ENCODE measurements at regions not wholly inside any gene's neighbourhood (a gene's known extent, or its start where the extent isn't known, plus 50 kb on each side); places are given as distances from the start of the nearest gene placed in this dataset.

- no peak for TF ChIP-seq CTCF (IDR thresholded peaks at IDR 0.05; ENCODE audit: low read depth, low read length, poor library complexity, severe bottlenecking)
Observed at GRCh38 chr7:68432585-68432984, 1165.7 kb upstream of the AUTS2 start.

GRCh38 chr7:68433462-68434070, 1164.7 kb upstream of the AUTS2 start:
- no peaks in the 10 kb centered on the region for H3K79me2 ChIP-seq (ENCODE audit: control insufficient read depth, low read length)
- no peaks in the 10 kb centered on the region for H3K9me2 ChIP-seq (replicated peaks; ENCODE audit: control insufficient read depth, low read length)
- peaks cover 8% of the 10 kb centered on the region; the same call in 1 of the 2 replicates for H3K9me3 ChIP-seq (ENCODE audit: control insufficient read depth, insufficient read depth, low read length)
- H3F3A ChIP-seq (ENCODE audit: control insufficient read depth, insufficient read depth), result no peaks in the 10 kb centered on the region
- H3K27ac ChIP-seq (ENCODE audit: low read depth, low read length), result no peak overlapping the region
- no peaks in the 10 kb centered on the region for H3K27me3 ChIP-seq (ENCODE audit: control insufficient read depth, low read length)
- H3K4me3 ChIP-seq (ENCODE audit: low read length), result no peak overlapping the region
- H3K4me2 ChIP-seq (ENCODE audit: low read length), result no peak overlapping the region
- TF ChIP-seq CTCF (IDR thresholded peaks at IDR 0.05; ENCODE audit: low read depth, low read length, poor library complexity, severe bottlenecking) (no peak), EZH2phosphoT487 (IDR thresholded peaks at IDR 0.05; ENCODE audit: borderline replicate concordance, low read length) (no peak)
- H4K20me1 ChIP-seq (ENCODE audit: control insufficient read depth, insufficient read depth, low read depth, low read length), result no peaks in the 10 kb centered on the region
- no peaks in the 10 kb centered on the region for H3K4me1 ChIP-seq (ENCODE audit: control insufficient read depth, low read length)
- H3K36me3 ChIP-seq (ENCODE audit: control insufficient read depth, low read length), result no peaks in the 10 kb centered on the region

More at GRCh38 chr7:68432585-68432984, 1165.7 kb upstream of the AUTS2 start:
- no peaks in the 10 kb centered on the region for H3K79me2 ChIP-seq (ENCODE audit: control insufficient read depth, low read length)
- no peak overlapping the region for H3K4me3 ChIP-seq (ENCODE audit: low read length)
- no peak overlapping the region for H3K4me2 ChIP-seq (ENCODE audit: low read length)
- no peaks in the 10 kb centered on the region for H3K4me1 ChIP-seq (ENCODE audit: control insufficient read depth, low read length)
- no peaks in the 10 kb centered on the region for H3F3A ChIP-seq (ENCODE audit: control insufficient read depth, insufficient read depth)
- H3K9me3 ChIP-seq (ENCODE audit: control insufficient read depth, insufficient read depth, low read length), result peaks cover 4% of the 10 kb centered on the region; the same call in 1 of the 2 replicates
- H4K20me1 ChIP-seq (ENCODE audit: control insufficient read depth, insufficient read depth, low read depth, low read length), result no peaks in the 10 kb centered on the region
- H3K36me3 ChIP-seq (ENCODE audit: control insufficient read depth, low read length), result no peaks in the 10 kb centered on the region
- no peaks in the 10 kb centered on the region for H3K9me2 ChIP-seq (replicated peaks; ENCODE audit: control insufficient read depth, low read length)
- H3K27me3 ChIP-seq (ENCODE audit: control insufficient read depth, low read length), result no peaks in the 10 kb centered on the region
- H3K27ac ChIP-seq (ENCODE audit: low read depth, low read length), result no peak overlapping the region

DNA sequence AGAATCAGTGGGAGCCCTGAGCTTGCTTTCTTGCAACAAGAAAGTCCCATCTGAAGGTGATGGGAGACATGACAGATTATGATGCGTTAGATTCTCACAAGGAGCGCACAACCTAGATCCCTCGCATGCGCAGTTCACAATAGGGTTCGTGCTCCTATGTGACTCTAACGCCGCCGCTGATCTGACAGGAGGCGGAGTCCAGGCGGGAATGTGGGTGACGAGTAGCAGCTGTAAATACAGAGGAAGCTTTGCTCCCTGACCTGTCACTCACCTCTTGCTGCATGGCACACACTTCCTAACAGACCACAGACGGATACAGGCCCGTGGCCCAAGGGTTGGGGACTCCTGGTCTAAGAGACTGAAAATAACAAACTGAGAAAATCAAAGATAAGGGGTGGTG, 1163.4 kb upstream of the AUTS2 start:
- no peaks in the 10 kb centered on the region for H3K79me2 ChIP-seq (ENCODE audit: control insufficient read depth, low read length)
- H3K36me3 ChIP-seq (ENCODE audit: control insufficient read depth, low read length), result no peaks in the 10 kb centered on the region
- no peaks in the 10 kb centered on the region for H3K9me2 ChIP-seq (replicated peaks; ENCODE audit: control insufficient read depth, low read length)
- no peak overlapping the region for H3K4me3 ChIP-seq (ENCODE audit: low read length)
- H3K27ac ChIP-seq (ENCODE audit: low read depth, low read length), result no peak overlapping the region
- no peaks in the 10 kb centered on the region for H4K20me1 ChIP-seq (ENCODE audit: control insufficient read depth, insufficient read depth, low read depth, low read length)
- H3F3A ChIP-seq (ENCODE audit: control insufficient read depth, insufficient read depth), result no peaks in the 10 kb centered on the region
- no peaks in the 10 kb centered on the region for H3K4me1 ChIP-seq (ENCODE audit: control insufficient read depth, low read length)
- no peak for TF ChIP-seq CTCF (IDR thresholded peaks at IDR 0.05; ENCODE audit: low read depth, low read length, poor library complexity, severe bottlenecking)
- TF ChIP-seq EZH2phosphoT487 (IDR thresholded peaks at IDR 0.05; ENCODE audit: borderline replicate concordance, low read length), result no peak
- H3K27me3 ChIP-seq (ENCODE audit: control insufficient read depth, low read length), result no peaks in the 10 kb centered on the region
- no peak overlapping the region for H3K4me2 ChIP-seq (ENCODE audit: low read length)
- peaks cover 8% of the 10 kb centered on the region; the same call in 1 of the 2 replicates for H3K9me3 ChIP-seq (ENCODE audit: control insufficient read depth, insufficient read depth, low read length)

Data from DOHH2 (cell line).